ENCODE measurements at regions not wholly inside any gene's neighbourhood (a gene's known extent, or its start where the extent isn't known, plus 50 kb on each side); places are given as distances from the start of the nearest gene placed in this dataset.

DNA sequence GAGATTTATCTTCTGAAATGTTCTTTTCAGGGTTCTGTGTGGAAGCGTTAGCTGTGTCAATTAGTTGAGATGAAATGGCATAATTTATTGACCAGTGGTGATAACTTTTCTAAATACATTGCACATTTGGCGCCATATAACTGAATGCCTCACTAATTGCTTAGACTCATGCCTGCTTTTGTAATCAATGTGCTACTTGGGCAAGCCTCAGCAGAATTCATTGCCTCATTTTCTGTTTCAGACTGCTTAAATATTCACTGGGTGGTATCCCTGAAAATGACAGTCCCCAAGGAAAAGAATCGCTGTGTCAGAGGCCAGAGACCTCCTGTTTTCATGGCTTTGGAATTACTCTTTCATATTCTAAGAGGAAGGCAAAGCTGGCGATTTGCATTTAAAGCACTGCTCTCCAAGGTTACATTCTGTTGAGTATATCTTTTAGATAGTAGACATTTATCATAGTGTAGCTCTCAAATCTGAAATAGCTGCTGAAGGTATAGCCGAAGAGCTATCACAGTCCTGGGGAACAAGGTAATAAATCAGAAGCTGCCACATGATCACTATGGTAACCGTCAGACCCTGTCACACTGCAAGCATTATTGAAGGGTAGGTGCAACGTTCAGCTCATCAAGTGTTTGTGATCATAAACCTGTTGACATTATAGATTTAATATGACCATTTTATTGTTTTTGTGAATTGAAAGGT lies 297.3 kb upstream of the E2F7 start:
- Histone ChIP-seq H3K9me3 (ENCODE audit: control insufficient read depth, low read depth, low read length) (no peaks in the 10 kb centered on the region), H3K18ac (ENCODE audit: insufficient read length, low read depth, low read length) (no peak overlapping the region), H3K23ac (ENCODE audit: insufficient read length, low read depth, low read length) (no peak overlapping the region), H2BK120ac (ENCODE audit: low read depth, low read length, poor library complexity, severe bottlenecking) (no peak overlapping the region), H3K14ac (ENCODE audit: insufficient read depth, low read length) (no peak overlapping the region), H2BK15ac (ENCODE audit: low read depth, low read length) (no peak overlapping the region), H4K8ac (replicated peaks; ENCODE audit: insufficient read length, low read depth, low read length) (no peak overlapping the region), H3K79me1 (ENCODE audit: insufficient read depth, low read depth, low read length, poor library complexity, severe bottlenecking) (no peaks in the 10 kb centered on the region), H4K20me1 (ENCODE audit: control insufficient read depth, insufficient read depth, insufficient read length) (no peaks in the 10 kb centered on the region), H3K27me3 (ENCODE audit: insufficient read depth, low read length) (no peaks in the 10 kb centered on the region; the same call in 1 of the 2 replicates), H2AFZ (ENCODE audit: low read length) (no peak overlapping the region), H3K79me2 (ENCODE audit: insufficient read depth, low read length) (no peaks in the 10 kb centered on the region), H4K91ac (ENCODE audit: insufficient read length, low read depth, low read length) (no peak overlapping the region), H2AK5ac (ENCODE audit: insufficient read length, low read length) (no peak overlapping the region), H2BK20ac (ENCODE audit: low read depth, low read length, poor library complexity, severe bottlenecking) (no peak overlapping the region), H4K5ac (ENCODE audit: insufficient read length, low read depth, low read length) (no peak overlapping the region), H3K4me2 (ENCODE audit: insufficient read depth, insufficient read length, low read length) (no peak overlapping the region), H3T11ph (ENCODE audit: low read length) (no peak overlapping the region), H2BK12ac (ENCODE audit: insufficient read length, low read depth, low read length) (no peak overlapping the region), H3K27ac (ENCODE audit: insufficient read length, low read depth, low read length) (no peak overlapping the region), H3K23me2 (ENCODE audit: insufficient read length, low read depth, low read length, poor library complexity, severe bottlenecking) (no peaks in the 10 kb centered on the region), H3K4me1 (ENCODE audit: insufficient read depth, low read length) (0 out of 2 replicates have a peak, but pooled peaks cover 2% of the 10 kb centered on the region), H3K56ac (ENCODE audit: insufficient read length, low read depth, low read length) (no peak overlapping the region), H3K9ac (ENCODE audit: extremely low read depth, insufficient read length, low read length) (no peak overlapping the region), H2BK5ac (ENCODE audit: insufficient read length, low read length) (no peak overlapping the region), H3K4ac (ENCODE audit: low read depth, low read length) (no peak overlapping the region)
- Mint-ChIP-seq H3K36me3 (ENCODE audit: insufficient read depth in 1 of 3, low read depth in 3 of 3) (no peaks in the 10 kb centered on the region), H3K4me3 (no peak overlapping the region), H3K4me1 (peaks cover 20 to 32% of the 10 kb centered on the region in 2 experiments), H3K27ac (no peak overlapping the region), H3K9me3 (no peaks in the 10 kb centered on the region), H3K27me3 (ENCODE audit: low read depth) (no peaks in the 10 kb centered on the region; the same call in none of the 2 replicates)
- TF ChIP-seq, protein P1, sequence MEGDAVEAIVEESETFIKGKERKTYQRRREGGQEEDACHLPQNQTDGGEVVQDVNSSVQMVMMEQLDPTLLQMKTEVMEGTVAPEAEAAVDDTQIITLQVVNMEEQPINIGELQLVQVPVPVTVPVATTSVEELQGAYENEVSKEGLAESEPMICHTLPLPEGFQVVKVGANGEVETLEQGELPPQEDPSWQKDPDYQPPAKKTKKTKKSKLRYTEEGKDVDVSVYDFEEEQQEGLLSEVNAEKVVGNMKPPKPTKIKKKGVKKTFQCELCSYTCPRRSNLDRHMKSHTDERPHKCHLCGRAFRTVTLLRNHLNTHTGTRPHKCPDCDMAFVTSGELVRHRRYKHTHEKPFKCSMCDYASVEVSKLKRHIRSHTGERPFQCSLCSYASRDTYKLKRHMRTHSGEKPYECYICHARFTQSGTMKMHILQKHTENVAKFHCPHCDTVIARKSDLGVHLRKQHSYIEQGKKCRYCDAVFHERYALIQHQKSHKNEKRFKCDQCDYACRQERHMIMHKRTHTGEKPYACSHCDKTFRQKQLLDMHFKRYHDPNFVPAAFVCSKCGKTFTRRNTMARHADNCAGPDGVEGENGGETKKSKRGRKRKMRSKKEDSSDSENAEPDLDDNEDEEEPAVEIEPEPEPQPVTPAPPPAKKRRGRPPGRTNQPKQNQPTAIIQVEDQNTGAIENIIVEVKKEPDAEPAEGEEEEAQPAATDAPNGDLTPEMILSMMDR (conservative IDR thresholded peaks at IDR 0.05) = no peak
- WGBS (ENCODE audit: extremely low coverage, insufficient read length, low lambda C conversion rate) = no CpG with 5 or more reads among the region's 7 CpGs
- DNase-seq = no peak
